GM18870 (cell line): ENCODE measurements at regions not wholly inside any gene's neighbourhood (a gene's known extent, or its start where the extent isn't known, plus 50 kb on each side); places are given as distances from the start of the nearest gene placed in this dataset.

Experiments
- ATAC-seq: cut with Tn5 transposase; IDR thresholded peaks from one replicate; pipeline ENCODE4 v1.9.1; 2021; ENCODE audit warnings: moderate library complexity; ENCODE audit not compliant: unreplicated experiment

DNA sequence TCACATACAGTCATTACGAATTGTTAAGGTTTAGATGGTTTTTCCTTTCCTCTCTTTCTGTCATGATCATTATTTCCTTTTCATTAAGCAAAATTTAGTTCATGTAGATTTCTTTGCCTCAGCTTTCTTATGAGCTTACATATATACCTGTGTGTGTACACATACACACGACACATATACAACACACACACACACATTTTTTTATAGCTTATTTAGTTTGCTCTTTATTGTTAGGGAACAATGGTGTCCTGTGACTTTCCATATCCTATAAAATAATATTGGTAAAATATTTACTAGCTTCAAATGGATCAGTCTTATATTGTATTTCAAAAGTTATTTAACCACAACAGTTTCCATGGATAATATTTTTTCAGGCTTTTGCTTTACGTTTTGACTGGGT, 840.7 kb downstream of the PCDH18 start:
- no peak for ATAC-seq

DNA sequence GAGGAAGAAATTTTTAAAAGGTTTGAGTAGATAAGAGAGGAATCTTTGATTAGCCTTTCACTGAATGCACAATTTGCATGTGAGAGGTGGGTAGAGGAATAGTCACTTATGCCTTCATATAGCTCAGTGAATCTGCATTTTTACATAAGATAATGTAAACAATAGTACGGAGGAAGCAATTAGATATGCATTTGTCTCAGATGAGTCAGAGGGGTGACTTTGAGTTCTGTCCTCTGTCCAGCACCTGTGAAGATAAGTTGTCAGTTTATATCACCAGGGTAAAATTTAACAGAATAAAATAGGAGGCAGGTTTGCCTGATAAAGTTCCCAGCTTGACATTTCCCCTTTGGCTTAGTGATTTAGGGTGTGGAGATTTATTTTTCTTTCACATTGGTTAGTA, 841.9 kb downstream of the PCDH18 start:
- ATAC-seq = no peak

DNA sequence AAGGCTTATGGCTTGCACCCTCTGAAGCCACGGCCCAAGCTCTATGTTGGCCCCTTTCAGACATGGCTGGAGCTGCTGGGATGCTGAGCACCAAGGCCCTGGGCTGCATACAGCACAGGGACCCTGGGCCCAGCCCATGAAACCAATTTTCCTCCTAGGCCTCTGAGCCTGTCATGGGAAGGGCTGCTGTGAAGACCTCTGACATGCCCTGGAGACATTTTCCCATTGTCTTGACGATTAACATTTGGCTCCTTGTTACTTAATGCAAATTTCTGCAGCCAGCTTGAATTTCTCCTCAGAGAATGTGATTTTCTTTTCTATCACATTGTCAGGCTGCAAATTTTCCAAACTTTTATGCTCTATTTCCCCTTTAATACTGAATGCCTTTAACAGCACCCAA, 844.7 kb downstream of the PCDH18 start:
- ATAC-seq = no peak

DNA sequence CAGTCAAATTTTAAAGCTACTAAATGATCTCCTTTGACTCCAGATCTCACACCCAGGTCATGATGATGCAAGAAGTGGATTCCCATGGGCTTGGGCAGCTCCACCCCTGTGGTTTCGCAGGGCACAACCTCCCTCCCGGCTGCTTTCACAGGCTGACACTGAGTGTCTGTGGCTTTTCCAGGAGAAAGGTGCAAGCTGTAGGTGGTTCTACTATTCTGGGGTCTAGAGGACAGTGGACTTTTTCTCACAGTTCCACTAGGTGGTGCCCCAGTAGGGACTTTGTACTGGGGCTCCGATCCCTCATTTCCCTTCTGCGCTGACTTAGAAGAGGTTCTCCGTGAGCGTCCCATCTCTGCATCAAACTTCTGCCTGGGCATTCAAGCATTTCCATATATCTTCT, 845.2 kb downstream of the PCDH18 start:
- no peak for ATAC-seq

DNA sequence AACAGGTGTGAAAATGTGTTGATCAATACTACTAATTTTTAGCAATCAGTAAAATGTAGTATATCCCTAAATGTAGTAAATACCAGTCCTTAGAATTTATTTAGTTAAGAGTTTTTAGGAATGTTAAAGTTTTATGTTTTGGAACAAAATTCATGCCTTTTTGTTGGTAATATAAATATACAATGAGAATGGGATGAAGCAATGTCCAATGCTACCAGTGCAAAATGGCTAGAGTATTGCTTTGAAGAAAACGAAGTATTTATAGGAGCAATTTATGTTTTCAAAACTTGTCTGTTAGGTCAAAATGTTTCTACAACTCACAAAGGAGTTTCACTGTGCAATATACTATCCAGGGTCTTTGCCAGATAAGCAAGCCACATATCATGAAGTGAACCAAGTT, 851.5 kb downstream of the PCDH18 start:
- no peak for ATAC-seq

DNA sequence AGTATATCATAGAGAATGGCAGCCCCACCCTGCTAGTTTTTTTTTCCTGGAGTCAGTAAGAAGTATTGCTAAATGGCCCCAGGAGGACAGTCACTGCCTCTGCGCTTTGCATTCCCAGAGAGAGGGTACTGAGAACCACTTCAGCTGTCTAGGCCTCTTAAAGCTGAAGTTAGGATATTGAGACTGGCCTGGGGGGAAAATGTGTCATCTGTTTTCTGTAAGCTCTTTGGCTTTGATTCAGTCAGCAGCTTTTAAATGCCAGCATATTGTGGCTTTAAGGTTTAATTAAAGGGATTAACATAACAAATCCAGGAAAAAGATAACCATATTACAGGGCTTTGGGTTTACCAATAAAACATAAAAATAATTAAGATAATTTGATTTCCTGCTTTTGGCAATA, 852.0 kb downstream of the PCDH18 start:
- no peak for ATAC-seq

DNA sequence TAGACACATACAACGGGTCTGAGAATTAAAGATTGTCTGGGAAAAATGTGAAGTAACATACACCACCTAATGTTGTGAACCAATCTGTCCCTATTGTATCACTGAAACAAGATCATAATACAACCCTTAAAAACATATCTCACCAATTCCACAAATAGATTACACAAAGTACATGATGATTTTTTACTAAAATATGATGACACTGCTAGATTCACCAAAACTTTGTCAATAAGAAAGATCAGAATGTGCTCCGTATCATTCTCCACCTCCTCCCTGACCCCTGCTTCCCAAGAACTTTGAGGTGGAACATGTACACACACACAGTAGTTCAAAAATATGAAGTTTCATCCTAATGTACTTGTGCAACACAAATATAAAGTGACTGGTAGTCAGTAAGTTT, 862.0 kb downstream of the PCDH18 start:
- ATAC-seq = no peak

DNA sequence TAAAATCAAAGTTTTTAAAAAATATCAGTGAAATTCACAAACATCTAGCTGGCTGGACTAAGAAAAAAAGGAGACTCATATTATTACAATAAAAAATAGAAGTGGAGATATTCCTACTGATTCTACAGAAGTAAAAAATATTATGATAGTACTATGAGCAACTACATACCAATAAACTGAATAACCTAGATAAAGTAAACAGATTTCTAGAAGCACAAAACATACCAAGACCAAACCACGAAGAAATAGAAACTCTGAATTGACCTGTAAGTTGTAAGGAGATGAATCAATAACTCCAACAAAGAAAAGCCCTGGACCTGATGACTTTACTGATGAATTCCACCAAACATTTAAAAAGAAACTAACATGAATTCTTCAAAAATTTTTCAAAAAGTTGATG, 867.3 kb downstream of the PCDH18 start:
- ATAC-seq = no peak

DNA sequence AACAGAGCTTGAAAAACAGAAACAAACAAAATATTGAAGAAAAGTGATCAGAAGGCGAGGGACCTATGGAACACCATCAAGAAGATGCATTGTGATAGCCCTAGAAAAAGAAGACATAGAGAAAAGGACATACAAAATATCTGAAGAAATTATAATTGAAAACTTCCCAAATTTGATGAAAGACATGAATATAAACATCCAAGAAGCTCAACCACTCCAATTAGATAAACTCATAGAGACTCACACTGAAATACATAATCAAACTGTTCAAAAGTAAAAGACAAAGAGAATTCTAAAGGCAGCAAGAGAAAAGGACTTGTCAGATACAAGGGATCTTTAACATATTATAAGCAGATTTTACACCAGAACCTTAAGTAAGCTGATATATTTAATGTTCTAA, 869.8 kb downstream of the PCDH18 start:
- no peak for ATAC-seq

DNA sequence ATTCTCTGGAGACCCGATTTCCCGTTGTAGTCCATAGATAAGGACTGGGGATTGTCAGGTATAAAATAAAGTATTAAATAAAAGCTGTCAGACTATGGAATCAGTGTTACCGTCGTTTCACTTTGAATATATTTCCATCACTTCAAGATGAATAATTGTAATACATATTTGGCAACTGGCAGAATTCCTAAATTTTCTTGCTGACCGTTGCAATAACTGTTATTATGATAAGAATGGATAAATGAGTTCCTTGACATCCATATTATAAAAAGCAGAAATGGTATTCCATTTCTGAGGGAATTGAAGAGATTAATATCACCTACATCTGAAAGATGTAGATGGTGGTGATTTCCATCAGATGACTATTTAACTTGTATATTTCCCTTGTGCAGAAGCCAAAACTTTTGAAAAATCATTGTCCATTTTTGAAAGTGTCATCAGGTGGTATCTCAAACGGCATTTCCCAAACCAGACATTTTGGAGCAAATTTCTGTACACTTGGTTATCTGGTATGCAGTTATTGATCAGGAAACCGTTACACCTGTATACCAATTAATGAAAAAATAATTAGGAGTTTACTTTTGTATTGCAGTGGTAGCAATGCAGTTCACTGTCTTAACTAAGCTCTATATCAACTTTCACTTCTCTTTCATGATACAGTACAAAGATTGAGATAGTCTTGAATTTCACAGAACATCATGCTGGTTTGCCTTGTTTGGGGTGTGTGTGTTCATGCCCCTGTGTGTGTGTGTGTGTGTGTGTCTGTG, 878.5 kb downstream of the PCDH18 start:
- ATAC-seq = no peak

DNA sequence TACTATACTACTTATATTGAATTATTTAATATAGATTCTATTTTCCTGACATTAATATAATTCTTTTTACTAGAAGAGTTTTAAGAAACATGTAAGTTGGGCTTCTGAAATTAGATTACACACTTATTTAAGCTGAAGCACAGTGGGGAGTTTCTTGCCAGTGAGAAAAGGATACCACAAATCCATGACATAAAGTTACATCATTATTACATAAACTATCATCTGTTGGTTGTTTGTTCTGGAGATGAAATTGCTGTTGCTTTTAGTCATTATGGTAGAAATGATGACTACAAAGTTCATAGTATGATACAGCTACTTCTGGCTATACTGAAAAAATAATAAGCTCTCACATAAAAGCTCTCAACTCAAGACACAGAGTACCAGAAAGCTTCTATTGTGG, 880.4 kb downstream of the PCDH18 start:
- no peak for ATAC-seq

DNA sequence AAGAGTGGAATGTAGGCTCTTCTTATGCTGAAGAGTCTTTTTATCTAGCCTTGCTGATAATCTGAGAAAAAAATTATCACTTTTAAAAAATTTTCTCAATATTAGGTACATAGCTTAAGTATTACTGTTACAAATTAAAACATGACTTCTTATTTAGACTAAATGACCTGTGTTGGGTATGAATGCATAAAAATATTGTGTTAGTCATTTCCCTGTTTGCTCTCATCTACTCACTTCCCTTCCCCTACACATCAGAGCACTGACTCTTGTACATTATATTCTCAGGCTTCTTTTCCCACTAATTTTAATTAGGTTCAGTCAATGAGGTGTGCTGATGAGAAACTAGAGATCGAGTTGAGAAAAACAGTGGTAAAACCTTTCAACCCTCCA, 881.0 kb downstream of the PCDH18 start:
- ATAC-seq = peak; percentile 54

DNA sequence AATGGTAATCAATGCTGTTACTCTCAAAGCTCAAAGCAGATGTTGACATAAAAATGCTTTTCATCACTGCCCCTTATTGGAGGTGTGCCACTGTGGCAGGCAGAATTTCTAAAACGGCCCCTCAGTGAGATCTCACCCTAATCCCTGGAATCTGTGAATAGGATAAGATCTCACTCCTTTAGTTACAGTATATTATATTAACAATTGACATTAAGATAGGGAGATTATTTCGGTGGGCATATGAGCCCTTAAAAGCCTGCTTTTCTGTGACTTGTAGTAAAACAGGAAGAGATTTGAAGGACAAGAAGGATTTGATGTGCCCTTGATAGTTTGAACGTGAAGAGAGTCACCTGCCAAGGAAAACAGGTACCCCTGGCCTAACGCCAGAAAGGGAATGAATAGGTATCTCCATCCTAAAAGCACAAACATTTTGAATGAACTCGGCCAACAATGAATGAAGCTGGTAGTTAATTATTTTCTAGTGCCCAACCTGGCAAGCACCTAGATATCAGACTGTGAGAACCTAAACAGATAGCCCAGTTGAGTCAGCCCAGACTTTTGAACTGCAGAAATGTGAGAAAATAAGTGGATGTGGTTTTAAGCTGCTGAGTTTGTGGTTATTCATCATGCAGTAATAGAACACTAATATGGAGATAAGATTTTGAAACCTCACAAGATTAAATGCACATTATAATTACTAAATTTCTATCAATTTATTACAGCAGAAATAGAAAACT, 881.6 kb downstream of the PCDH18 start:
- ATAC-seq = peak; percentile 86

DNA sequence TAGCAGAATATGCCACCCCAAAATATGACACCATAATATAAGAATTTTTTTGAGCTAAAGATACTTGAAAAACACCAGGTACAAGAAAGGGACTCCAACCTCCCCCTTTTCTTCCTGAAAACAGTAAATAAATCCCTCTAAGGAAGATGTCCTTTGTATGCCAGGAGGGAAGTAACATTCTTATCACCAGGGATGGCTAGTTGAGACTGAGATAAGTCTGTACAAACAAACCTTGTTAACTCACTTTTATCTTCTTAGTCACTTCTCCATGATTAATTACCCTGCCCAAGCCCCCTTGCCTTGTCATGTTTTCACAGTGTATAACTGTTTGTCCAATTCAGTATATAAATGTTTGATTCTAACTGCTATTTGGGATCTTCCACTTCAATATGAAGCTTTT, 888.0 kb downstream of the PCDH18 start:
- ATAC-seq = no peak

DNA sequence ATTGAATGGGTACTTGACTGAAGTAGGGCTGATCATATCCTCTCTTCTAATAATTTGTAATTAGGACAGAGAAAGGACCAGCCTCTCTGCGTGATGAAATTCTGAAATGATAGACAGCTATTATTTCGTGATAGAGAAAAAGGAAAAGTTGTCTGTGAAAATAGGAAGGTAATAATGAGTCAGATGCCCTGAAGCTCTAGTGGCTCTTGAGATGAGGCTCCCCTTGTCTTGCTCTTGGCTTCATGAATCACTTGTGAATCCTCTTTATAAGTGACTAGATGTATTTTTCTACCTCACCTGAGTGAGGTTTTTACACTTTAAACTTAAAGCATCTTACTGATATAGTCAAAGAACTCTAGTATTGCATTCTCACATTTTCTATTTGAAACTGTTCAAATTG, 888.9 kb downstream of the PCDH18 start:
- no peak for ATAC-seq

DNA sequence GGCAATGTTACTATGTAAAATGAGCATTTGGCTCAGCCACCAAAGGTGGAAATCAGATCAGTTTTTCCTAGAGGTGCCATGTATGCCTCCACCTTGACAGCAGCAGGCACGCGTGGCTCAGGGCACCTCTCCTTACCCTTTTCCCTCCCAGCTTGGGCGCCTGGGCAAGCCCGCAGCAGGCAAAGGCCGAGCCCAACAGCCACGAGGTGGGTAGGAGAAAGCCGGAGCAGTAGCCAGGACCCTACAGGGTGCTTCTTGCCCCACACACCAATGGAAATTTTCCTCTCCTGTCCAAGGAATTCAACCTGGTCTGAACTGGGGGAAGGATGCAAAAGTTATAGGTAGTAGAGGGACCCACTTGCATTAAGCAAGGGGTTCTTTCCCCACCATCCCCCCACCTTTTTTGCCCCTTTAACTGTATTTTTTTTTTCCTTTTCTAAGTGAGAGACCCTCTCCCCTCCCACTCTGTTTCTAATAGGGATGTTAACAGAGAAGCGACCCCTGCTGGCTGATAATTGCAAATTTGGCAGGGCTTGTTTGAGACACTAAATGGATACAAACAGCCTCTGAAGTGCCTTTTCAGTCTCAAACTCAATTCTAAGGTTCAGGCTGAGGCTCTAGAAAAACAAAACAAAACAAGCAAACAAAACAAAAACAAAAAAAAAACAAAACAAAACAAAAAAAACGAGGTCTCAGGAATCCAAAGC, 895.1 kb downstream of the PCDH18 start:
- ATAC-seq = no peak

DNA sequence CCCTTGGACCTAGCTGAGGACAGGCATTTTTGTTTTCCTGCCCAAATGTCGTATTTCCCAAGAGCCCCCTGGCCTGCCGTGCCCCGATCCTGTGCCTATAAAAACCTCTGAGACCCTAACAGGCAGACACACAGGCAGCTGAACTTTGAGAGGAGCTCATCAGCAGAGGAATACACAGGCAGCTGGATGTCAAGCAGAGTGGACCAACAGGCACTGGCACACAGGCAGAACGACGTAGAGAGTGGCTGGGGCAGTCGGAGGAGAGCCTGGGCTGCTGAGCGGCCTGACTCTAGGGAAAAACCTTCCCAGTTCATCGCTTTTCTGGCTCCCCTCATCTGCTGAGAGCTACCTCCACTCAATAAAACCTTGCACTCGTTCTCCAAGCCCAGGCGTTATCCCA, 896.1 kb downstream of the PCDH18 start:
- no peak for ATAC-seq

DNA sequence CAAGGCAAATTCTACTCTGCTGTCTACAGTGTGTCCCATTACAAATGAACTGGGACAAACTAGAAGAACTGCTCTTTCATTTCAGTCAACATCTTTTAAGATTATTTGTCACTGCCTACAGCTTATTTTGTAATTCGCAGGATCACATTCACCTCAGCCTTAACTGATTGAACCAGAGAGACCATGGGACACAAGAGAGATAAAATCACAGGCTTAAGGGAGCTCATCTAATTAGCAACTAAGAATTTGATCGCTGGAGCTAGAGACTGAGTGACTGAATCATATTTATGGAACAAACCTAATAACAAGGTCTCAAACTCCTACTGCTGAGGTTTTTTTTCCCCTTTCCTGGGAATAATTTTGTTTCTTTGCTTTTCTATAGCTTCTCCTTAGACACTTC, 898.2 kb downstream of the PCDH18 start:
- ATAC-seq = no peak

DNA sequence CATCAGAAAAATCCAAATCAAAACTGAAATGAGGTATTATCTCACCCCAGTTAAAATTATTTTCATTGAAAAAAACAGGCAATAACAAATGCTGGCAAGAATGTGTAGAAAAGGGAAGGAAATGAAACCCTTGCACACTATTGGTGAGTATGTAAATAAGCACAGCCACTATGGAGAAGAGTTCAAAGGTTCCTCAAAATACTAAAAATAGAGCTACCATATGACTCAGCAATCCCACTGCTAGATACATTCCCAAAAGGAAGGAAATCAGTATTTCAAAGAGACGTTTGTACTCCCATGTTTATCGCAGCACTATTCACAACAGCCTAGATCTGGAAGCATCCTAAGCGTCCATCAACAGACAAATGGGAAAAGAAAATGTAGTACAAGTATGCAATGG, 932.4 kb downstream of the PCDH18 start:
- no peak for ATAC-seq

DNA sequence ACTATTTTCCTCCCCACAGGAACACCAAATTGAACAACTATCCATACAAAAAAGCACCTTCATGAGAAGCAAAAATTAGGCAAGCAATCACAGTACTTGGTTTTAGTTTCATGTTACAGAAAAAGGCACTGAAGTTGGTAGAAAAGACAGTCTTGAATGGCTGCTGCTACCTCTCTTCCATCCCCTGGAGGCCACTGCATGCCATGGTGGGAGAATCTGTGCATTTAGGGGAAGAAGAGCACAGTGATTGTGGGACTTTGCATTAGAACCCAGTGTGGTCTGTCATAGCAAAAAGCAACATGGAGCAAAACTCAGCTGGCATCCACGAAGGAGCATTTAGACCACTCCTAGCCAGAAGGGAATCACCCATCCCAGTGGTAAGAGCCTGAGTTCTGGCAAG, 941.9 kb downstream of the PCDH18 start:
- ATAC-seq = no peak

DNA sequence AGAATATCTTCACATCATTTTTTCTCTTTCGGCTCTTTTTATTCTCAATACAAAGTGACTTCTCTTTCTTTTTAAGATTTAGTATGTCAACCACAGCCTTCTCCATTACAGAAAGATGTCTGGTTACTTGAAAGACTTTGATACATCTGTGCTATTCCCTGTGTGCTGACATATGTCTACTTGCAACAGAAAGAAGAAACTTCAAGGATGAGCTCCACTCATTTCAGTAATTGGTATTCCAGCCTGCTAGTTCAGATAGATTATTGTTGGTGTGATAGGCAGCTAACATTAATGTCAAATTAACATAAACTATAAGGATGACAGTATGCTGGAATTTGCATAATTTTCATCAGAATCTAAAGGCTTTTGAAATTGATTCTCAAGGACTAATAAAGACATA, 948.7 kb downstream of the PCDH18 start:
- no peak for ATAC-seq

DNA sequence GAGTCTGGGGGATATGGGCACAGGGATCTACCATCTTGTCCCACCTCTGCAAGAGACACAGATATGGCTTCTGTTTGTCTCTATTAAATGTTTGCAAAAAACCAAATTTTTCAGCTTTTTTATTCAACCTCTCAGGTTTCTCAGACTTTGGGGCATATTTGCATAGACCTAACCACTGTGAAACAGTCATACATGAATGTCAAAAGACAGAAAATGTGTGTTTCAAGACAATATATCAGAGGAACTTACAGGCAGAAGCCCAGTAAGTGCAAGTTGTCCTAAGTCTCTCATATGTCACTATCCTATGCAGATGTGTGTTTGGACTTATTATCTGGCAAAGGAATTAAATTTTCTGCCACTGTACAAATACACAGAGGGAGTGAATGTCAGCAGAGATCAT, 951.2 kb downstream of the PCDH18 start:
- no peak for ATAC-seq
